Neural progenitor cell (in vitro differentiated cells): ENCODE measurements at regions not wholly inside any gene's neighbourhood (a gene's known extent, or its start where the extent isn't known, plus 50 kb on each side); places are given as distances from the start of the nearest gene placed in this dataset.

Source experiments
- DNase-seq: peaks from one replicate; pipeline ENCODE4 v3.0.0-alpha.2; 2016; ENCODE audit warnings: low spot score
- H2AFZ ChIP-seq: fragments of 200-600 bp; sonication (generic); replicated peaks from 2 replicates; pipeline ENCODE4 v1.6.1; 2016; ENCODE audit warnings: antibody characterized with exemption
- H3F3A ChIP-seq: fragments of 200-600 bp; sonication (generic); 2 replicates; pipeline ENCODE4 v1.6.1; 2016; ENCODE audit warnings: antibody characterized with exemption, low read depth
- H3K27ac ChIP-seq: fragments of 200-600 bp; sonication (generic); 2 replicates; pipeline ENCODE4 v1.5.1; 2016; ENCODE audit warnings: mild to moderate bottlenecking
- H3K27me3 ChIP-seq: fragments of 200-600 bp; sonication (generic); 2 replicates; pipeline ENCODE4 v1.6.1; 2016; ENCODE audit warnings: mild to moderate bottlenecking, moderate library complexity
- H3K36me3 ChIP-seq: fragments of 200-600 bp; sonication (generic); 2 replicates; pipeline ENCODE4 v1.5.1; 2016
- H3K4me1 ChIP-seq: fragments of 200-600 bp; sonication (generic); 2 replicates; pipeline ENCODE4 v1.6.1; 2016; ENCODE audit warnings: mixed run types
- H3K4me2 ChIP-seq: fragments of 200-600 bp; sonication (generic); 2 replicates; pipeline ENCODE4 v1.6.1; 2016
- H3K4me3 ChIP-seq: fragments of 200-600 bp; sonication (generic); 2 replicates; pipeline ENCODE4 v1.5.1; 2016
- H3K79me2 ChIP-seq: fragments of 200-600 bp; sonication (generic); 2 replicates; pipeline ENCODE4 v1.6.1; 2016; ENCODE audit warnings: low read depth
- H3K9ac ChIP-seq: fragments of 200-600 bp; sonication (generic); 2 replicates; pipeline ENCODE4 v1.6.1; 2016
- H3K9me3 ChIP-seq: fragments of 200-600 bp; sonication (generic); 2 replicates; pipeline ENCODE4 v1.5.1; 2016; ENCODE audit warnings: low read depth
- H4K20me1 ChIP-seq: fragments of 200-600 bp; sonication (generic); 2 replicates; pipeline ENCODE4 v1.6.1; 2016; ENCODE audit warnings: low read depth
- H3K27ac Mint-ChIP-seq: 3 replicates; pipeline ENCODE4 v1.8.0; 2021; ENCODE audit warnings: mixed read lengths
- H3K27me3 Mint-ChIP-seq: 2 replicates; pipeline ENCODE4 v1.8.0; 2022; ENCODE audit warnings: low read depth, mild to moderate bottlenecking, inconsistent platforms, moderate library complexity, mixed read lengths; ENCODE audit not compliant: insufficient read depth
- H3K36me3 Mint-ChIP-seq: 3 replicates; pipeline ENCODE4 v1.8.0; 2021; ENCODE audit warnings: mixed read lengths
- H3K4me1 Mint-ChIP-seq: 3 replicates; pipeline ENCODE4 v1.8.0; 2021; ENCODE audit warnings: mixed read lengths
- H3K4me3 Mint-ChIP-seq: 3 replicates; pipeline ENCODE4 v1.8.0; 2021; ENCODE audit warnings: mild to moderate bottlenecking, moderate library complexity, mixed read lengths
- H3K9me3 Mint-ChIP-seq: 3 replicates; pipeline ENCODE4 v1.8.0; 2020; ENCODE audit warnings: mixed read lengths
- EZH2 ChIP-seq: fragments of 200-600 bp; sonication (generic); IDR thresholded peaks from 2 replicates; pipeline ENCODE4 v1.6.1; 2017; ENCODE audit warnings: antibody characterized with exemption, mild to moderate bottlenecking, moderate library complexity
- EZH2phosphoT487 ChIP-seq: fragments of 200-600 bp; sonication (generic); IDR thresholded peaks from 2 replicates; pipeline ENCODE4 v1.6.1; 2017; ENCODE audit warnings: antibody characterized with exemption
- TF ChIP-seq, protein P1 (sequence below): fragments of 200-600 bp; sonication (generic); IDR thresholded peaks from 2 replicates; pipeline ENCODE4 v1.5.1; 2017; ENCODE audit warnings: antibody characterized with exemption, mild to moderate bottlenecking

DNA sequence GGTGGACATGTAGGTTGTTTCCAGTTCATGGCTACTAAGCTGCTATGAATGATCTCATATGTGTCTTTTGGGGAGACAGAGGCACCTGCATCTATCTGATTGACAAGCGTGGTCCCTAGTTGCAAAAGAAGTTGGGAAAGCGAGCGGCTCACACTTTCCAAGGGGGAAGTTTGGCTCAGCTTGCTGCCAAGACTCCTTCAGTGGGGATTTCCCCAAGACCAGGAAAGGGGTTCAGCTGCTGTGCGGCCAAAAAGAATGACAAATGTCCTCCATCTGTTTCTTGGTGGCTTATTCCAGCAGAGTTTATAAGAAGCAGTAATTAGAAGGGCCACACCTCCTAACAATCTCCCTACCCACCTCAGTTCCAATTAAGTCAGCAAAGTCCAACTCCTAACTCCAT is 128.5 kb upstream of the GALNT2 start:
- no peak for DNase-seq
- Histone ChIP-seq H4K20me1 (no peaks in the 10 kb centered on the region), H3F3A (no peaks in the 10 kb centered on the region), H3K27ac (no peak overlapping the region), H3K9ac (no peak overlapping the region), H3K4me1 (no peaks in the 10 kb centered on the region), H2AFZ (no peak overlapping the region), H3K4me3 (no peak overlapping the region), H3K4me2 (no peak overlapping the region), H3K36me3 (no peaks in the 10 kb centered on the region), H3K79me2 (no peaks in the 10 kb centered on the region), H3K9me3 (no peaks in the 10 kb centered on the region), H3K27me3 (no peaks in the 10 kb centered on the region)
- peaks cover 2% of the 10 kb centered on the region for H3K27me3 Mint-ChIP-seq
- no peak overlapping the region for H3K4me3 Mint-ChIP-seq
- peaks cover 1% of the 10 kb centered on the region for H3K9me3 Mint-ChIP-seq
- H3K4me1 Mint-ChIP-seq = peaks cover 7% of the 10 kb centered on the region
- H3K27ac Mint-ChIP-seq = no peak overlapping the region
- TF ChIP-seq EZH2phosphoT487 (no peak), EZH2 (no peak)
- TF ChIP-seq, protein P1, sequence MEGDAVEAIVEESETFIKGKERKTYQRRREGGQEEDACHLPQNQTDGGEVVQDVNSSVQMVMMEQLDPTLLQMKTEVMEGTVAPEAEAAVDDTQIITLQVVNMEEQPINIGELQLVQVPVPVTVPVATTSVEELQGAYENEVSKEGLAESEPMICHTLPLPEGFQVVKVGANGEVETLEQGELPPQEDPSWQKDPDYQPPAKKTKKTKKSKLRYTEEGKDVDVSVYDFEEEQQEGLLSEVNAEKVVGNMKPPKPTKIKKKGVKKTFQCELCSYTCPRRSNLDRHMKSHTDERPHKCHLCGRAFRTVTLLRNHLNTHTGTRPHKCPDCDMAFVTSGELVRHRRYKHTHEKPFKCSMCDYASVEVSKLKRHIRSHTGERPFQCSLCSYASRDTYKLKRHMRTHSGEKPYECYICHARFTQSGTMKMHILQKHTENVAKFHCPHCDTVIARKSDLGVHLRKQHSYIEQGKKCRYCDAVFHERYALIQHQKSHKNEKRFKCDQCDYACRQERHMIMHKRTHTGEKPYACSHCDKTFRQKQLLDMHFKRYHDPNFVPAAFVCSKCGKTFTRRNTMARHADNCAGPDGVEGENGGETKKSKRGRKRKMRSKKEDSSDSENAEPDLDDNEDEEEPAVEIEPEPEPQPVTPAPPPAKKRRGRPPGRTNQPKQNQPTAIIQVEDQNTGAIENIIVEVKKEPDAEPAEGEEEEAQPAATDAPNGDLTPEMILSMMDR = no peak
- no peaks in the 10 kb centered on the region for H3K36me3 Mint-ChIP-seq

DNA sequence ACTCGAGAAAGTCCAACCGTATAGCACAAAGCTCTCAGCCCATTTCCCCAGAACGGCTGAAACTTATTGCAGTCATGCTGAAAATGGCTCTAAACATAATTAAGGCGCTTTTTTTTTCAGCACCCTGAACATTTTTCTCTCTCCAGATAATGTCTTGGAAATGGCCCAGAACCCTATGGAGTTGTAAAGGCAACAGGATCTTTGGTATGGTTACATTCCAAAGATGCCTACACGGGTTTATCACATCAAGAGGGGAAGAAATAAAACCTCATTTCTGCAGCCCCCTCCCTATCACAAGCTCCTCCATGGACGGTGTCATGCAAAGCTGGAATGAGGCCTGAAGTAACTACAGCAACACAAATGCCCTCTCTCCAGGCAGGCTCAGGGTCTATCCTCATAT is 126.4 kb upstream of the GALNT2 start:
- Mint-ChIP-seq H3K36me3 (no peaks in the 10 kb centered on the region), H3K4me1 (peaks cover 7% of the 10 kb centered on the region), H3K27ac (no peak overlapping the region), H3K27me3 (peaks cover 2% of the 10 kb centered on the region), H3K9me3 (peaks cover 3% of the 10 kb centered on the region), H3K4me3 (no peak overlapping the region)
- Histone ChIP-seq H3K27me3 (no peaks in the 10 kb centered on the region), H3K27ac (no peak overlapping the region), H2AFZ (no peak overlapping the region), H3K9me3 (no peaks in the 10 kb centered on the region), H3K4me1 (no peaks in the 10 kb centered on the region), H3K79me2 (no peaks in the 10 kb centered on the region), H3F3A (no peaks in the 10 kb centered on the region), H3K9ac (no peak overlapping the region), H3K4me3 (no peak overlapping the region), H3K36me3 (no peaks in the 10 kb centered on the region), H4K20me1 (no peaks in the 10 kb centered on the region), H3K4me2 (no peak overlapping the region)
- DNase-seq = no peak
- TF ChIP-seq EZH2 (no peak), EZH2phosphoT487 (no peak)
- TF ChIP-seq, protein P1 = no peak

DNA sequence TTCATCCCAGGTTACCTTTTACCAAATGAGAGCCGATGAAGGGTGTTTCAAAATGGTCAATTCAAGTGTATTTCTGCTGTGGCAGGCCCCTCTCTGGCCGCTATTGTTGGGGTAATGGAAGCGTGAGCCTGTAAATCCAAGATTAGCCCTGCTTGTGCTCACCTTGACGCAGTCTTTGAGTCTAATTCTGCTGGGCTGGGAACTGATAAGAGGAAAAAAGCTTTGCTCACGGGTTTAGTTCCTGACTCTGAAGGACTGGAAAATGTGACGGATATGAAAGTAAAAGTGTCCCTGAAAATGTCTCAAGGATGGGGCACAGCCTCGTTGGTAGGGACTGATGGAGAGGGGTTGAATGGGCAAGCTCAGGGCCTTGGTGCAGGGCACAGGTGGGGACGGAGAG is 125.9 kb upstream of the GALNT2 start:
- TF ChIP-seq EZH2 = no peak
- TF ChIP-seq, protein P1 = no peak
- TF ChIP-seq EZH2phosphoT487 = no peak
- no peak overlapping the region for H3K27ac Mint-ChIP-seq

DNA sequence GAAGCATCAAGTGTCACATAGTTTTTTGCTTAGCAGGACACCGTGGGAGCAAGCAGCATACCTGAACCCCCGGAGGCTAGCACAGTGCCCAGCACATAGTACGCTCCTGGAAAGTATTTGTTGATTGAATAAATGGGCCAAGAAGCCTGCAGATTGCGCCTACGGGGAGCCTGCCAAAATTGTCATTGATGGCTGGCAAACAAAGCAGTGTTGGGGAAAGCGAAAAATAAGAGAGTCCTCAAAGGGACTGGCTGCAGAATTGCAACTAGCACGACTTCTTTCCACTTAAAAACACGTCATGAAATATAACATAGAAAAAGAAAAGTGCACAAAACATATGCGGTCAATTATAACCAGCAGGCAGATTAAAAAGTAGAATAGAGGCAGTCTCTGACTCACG is 125.2 kb upstream of the GALNT2 start:
- Histone ChIP-seq H4K20me1 (no peaks in the 10 kb centered on the region), H3K27ac (no peak overlapping the region), H3K4me1 (no peaks in the 10 kb centered on the region), H2AFZ (no peak overlapping the region), H3K9ac (no peak overlapping the region), H3K27me3 (no peaks in the 10 kb centered on the region), H3K79me2 (no peaks in the 10 kb centered on the region), H3F3A (no peaks in the 10 kb centered on the region), H3K4me2 (no peak overlapping the region), H3K9me3 (no peaks in the 10 kb centered on the region), H3K4me3 (no peak overlapping the region), H3K36me3 (no peaks in the 10 kb centered on the region)
- TF ChIP-seq EZH2 = no peak
- no peak for TF ChIP-seq EZH2phosphoT487
- TF ChIP-seq, protein P1 = no peak
- H3K9me3 Mint-ChIP-seq = peaks cover 3% of the 10 kb centered on the region
- H3K27me3 Mint-ChIP-seq = peaks cover 2% of the 10 kb centered on the region
- H3K27ac Mint-ChIP-seq = no peak overlapping the region
- H3K36me3 Mint-ChIP-seq = no peaks in the 10 kb centered on the region
- no peak overlapping the region for H3K4me3 Mint-ChIP-seq
- peaks cover 7% of the 10 kb centered on the region for H3K4me1 Mint-ChIP-seq
- DNase-seq = no peak

More for the DNA sequence above, 125.9 kb upstream of the GALNT2 start:
- H3K4me1 Mint-ChIP-seq = peaks cover 7% of the 10 kb centered on the region
- H3K27ac ChIP-seq = no peak overlapping the region
- no peaks in the 10 kb centered on the region for H3K27me3 ChIP-seq
- H3K36me3 ChIP-seq = no peaks in the 10 kb centered on the region
- no peak overlapping the region for H3K4me3 Mint-ChIP-seq
- H2AFZ ChIP-seq = no peak overlapping the region
- DNase-seq = peak; percentile 17
- no peaks in the 10 kb centered on the region for H3K36me3 Mint-ChIP-seq
- peaks cover 3% of the 10 kb centered on the region for H3K9me3 Mint-ChIP-seq
- H3K4me3 ChIP-seq = no peak overlapping the region
- no peaks in the 10 kb centered on the region for H3K4me1 ChIP-seq
- no peaks in the 10 kb centered on the region for H3K9me3 ChIP-seq
- H3K4me2 ChIP-seq = no peak overlapping the region
- H4K20me1 ChIP-seq = no peaks in the 10 kb centered on the region
- H3K9ac ChIP-seq = no peak overlapping the region
- peaks cover 2% of the 10 kb centered on the region for H3K27me3 Mint-ChIP-seq
- H3K79me2 ChIP-seq = no peaks in the 10 kb centered on the region
- no peaks in the 10 kb centered on the region for H3F3A ChIP-seq
